GM12878 (cell line): ENCODE measurements at regions not wholly inside any gene's neighbourhood (a gene's known extent, or its start where the extent isn't known, plus 50 kb on each side); places are given as distances from the start of the nearest gene placed in this dataset.

Experiments
- CHD1 ChIP-seq: IDR thresholded peaks from 2 replicates; pipeline ENCODE4 v1.6.1; 2012; ENCODE audit warnings: low read depth, low read length, improper control_type of control experiment
- E2F8 ChIP-seq: fragments of 450-650 bp; IDR thresholded peaks from 2 replicates; pipeline ENCODE4 v1.6.1; 2018; ENCODE audit warnings: mild to moderate bottlenecking, low read depth, moderate library complexity; ENCODE audit not compliant: partially characterized antibody
- E4F1 ChIP-seq: fragments of 450-650 bp; IDR thresholded peaks from 2 replicates; pipeline ENCODE4 v1.6.1; 2018; ENCODE audit warnings: borderline replicate concordance, mild to moderate bottlenecking; ENCODE audit not compliant: partially characterized antibody
- HDAC2 ChIP-seq: fragments of 200-600 bp; sonication (generic); IDR thresholded peaks from 2 replicates; pipeline ENCODE4 v1.6.1; 2017
- IKZF2 ChIP-seq, 2 experiments: fragments of 450-650 bp; IDR thresholded peaks; 2 replicates each; pipeline ENCODE4 v1.6.1; 2017; ENCODE audit warnings: mild to moderate bottlenecking in 2 of 2, moderate library complexity in 2 of 2
- IRF4 ChIP-seq: IDR thresholded peaks from 2 replicates; pipeline ENCODE4 v1.6.1; 2011; ENCODE audit warnings: low read depth, low read length
- MLLT1 ChIP-seq: fragments of 450-650 bp; IDR thresholded peaks from 2 replicates; pipeline ENCODE4 v1.6.1; 2016; ENCODE audit warnings: mild to moderate bottlenecking
- NKRF ChIP-seq: fragments of 450-650 bp; conservative IDR thresholded peaks from 2 replicates; pipeline ENCODE4 v1.6.1; 2017; ENCODE audit warnings: mild to moderate bottlenecking, moderate library complexity
- TCF7 ChIP-seq: IDR thresholded peaks from 2 replicates; pipeline ENCODE4 v1.6.1; 2014; ENCODE audit warnings: antibody characterized with exemption, borderline replicate concordance
- ZNF207 ChIP-seq: fragments of 450-650 bp; IDR thresholded peaks from 2 replicates; pipeline ENCODE4 v1.6.1; 2014; ENCODE audit warnings: antibody characterized with exemption, mild to moderate bottlenecking, borderline replicate concordance
- ZNF24 ChIP-seq: fragments of 450-650 bp; IDR thresholded peaks from 2 replicates; pipeline ENCODE4 v1.6.1; 2017; ENCODE audit warnings: antibody characterized with exemption, mild to moderate bottlenecking

GRCh38 chr6:140542863-140543262 is 1168.4 kb upstream of the CITED2 start (continued):
- TF ChIP-seq MLLT1 (0 out of 2 replicates have a peak, but pooled peaks have one; percentile 49), CHD1 (no peak), E2F8 (no peak), IRF4 (peak; percentile 67), ZNF207 (no peak; the same call in 1 of the 2 replicates), ZNF24 (peak; percentile 83), E4F1 (no peak), HDAC2 (no peak), TCF7 (no peak), NKRF (no peak), IKZF2 (IDR thresholded peaks at IDR 0.05) (peak; percentile 82 to 91; a peak in 3 of 4 replicates)
